Right lobe of liver (tissue), 6 donors: ENCODE measurements at regions not wholly inside any gene's neighbourhood (a gene's known extent, or its start where the extent isn't known, plus 50 kb on each side); places are given as distances from the start of the nearest gene placed in this dataset.

Experiments
- ATAC-seq, 4 donors: fragments of 200-7000 bp; cut with Tn5 transposase; one replicate each; pipeline ENCODE4 v1.9.1; 2020; ENCODE audit warnings: mild to moderate bottlenecking in 4 of 4, moderate library complexity in 4 of 4
- DNase-seq, 3 donors: peaks; one replicate each; pipeline ENCODE4 v3.0.0-alpha.2; 2020
- H3K27ac ChIP-seq, 3 donors: fragments of 200-600 bp; one replicate each; pipeline ENCODE4 v1.8.0; 2022
- H3K27me3 ChIP-seq, 2 donors: fragments of 200-600 bp; one replicate each; pipeline ENCODE4 v1.8.0; 2022
- H3K36me3 ChIP-seq, 4 donors: fragments of 200-600 bp; sonication (generic) in 1 of 4; one replicate each; pipeline versions ENCODE4 v1.5.1 to v1.8.0; 2017 to 2022; ENCODE audit warnings: control low read depth in 1 of 4
- H3K4me1 ChIP-seq, 4 donors: fragments of 200-600 bp; sonication (generic) in 1 of 4; one replicate each; pipeline versions ENCODE4 v1.5.1 to v1.8.0; 2017 to 2022; ENCODE audit warnings: control low read depth in 1 of 4
- H3K4me3 ChIP-seq, 3 donors: fragments of 200-600 bp; one replicate each; pipeline ENCODE4 v1.8.0; 2022
- H3K9me3 ChIP-seq, 4 donors: fragments of 200-600 bp; sonication (generic) in 1 of 4; one replicate each; pipeline versions ENCODE4 v1.5.1 to v1.8.0; 2017 to 2022; ENCODE audit warnings: control low read depth in 1 of 4
- POLR2A ChIP-seq: fragments of 450-650 bp; IDR thresholded peaks from one replicate; pipeline ENCODE4 v1.6.1; 2017; ENCODE audit warnings: antibody characterized with exemption, mild to moderate bottlenecking
- WGBS: methylation state at CpG from one replicate; pipeline ENCODE4 v1.1.6; 2018; ENCODE audit warnings: low coverage, low lambda C conversion rate; ENCODE audit not compliant: insufficient coverage; ENCODE audit errors: missing lambda C conversion rate; 5-methylcytosine and 5-hydroxymethylcytosine counted together
- intact Hi-C, 2 donors: fragments of 100-400 bp; cut with DNase I; formaldehyde crosslinking; loops; one replicate each; pipeline versions ENCODE4 v1.11.2 to v1.14.1; 2022
- TF ChIP-seq, protein P1 (sequence below), 4 donors: fragments of 200-600 bp in 3 of 4; fragments of 450-650 bp in 1 of 4; IDR thresholded peaks; one replicate each; pipeline versions ENCODE4 v1.5.1 to v1.8.0; 2016 to 2022; ENCODE audit warnings: antibody characterized with exemption in 4 of 4, mild to moderate bottlenecking in 2 of 4
- donor health status: DM: no; HTN: yes; CAD: no.
- donor health status: DM: no; HTN: no; CAD: no.
- donor health status: DM: no; HTN: no; CAD: no.
- donor health status: DM: no; HTN: yes; CAD: no.
- donor health status: DM: no; HTN: yes; CAD: no.

- no peak for ATAC-seq
These were observed 446.6 kb downstream of the ANKRD7 start for GRCh38 chr7:118671149-118671548.

GRCh38 chr7:118684796-118685195, 460.3 kb downstream of the ANKRD7 start:
- Histone ChIP-seq H3K27me3 (no peaks in the 10 kb centered on the region), H3K36me3 (no peaks in the 10 kb centered on the region), H3K9me3 (no peaks in the 10 kb centered on the region), H3K4me1 (no peaks in the 10 kb centered on the region), H3K27ac (no peak overlapping the region), H3K4me3 (no peak overlapping the region)
- no peak for TF ChIP-seq POLR2A
- TF ChIP-seq, protein P1, sequence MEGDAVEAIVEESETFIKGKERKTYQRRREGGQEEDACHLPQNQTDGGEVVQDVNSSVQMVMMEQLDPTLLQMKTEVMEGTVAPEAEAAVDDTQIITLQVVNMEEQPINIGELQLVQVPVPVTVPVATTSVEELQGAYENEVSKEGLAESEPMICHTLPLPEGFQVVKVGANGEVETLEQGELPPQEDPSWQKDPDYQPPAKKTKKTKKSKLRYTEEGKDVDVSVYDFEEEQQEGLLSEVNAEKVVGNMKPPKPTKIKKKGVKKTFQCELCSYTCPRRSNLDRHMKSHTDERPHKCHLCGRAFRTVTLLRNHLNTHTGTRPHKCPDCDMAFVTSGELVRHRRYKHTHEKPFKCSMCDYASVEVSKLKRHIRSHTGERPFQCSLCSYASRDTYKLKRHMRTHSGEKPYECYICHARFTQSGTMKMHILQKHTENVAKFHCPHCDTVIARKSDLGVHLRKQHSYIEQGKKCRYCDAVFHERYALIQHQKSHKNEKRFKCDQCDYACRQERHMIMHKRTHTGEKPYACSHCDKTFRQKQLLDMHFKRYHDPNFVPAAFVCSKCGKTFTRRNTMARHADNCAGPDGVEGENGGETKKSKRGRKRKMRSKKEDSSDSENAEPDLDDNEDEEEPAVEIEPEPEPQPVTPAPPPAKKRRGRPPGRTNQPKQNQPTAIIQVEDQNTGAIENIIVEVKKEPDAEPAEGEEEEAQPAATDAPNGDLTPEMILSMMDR (IDR thresholded peaks at IDR 0.05): no peak
- DNase-seq: no peak
- ATAC-seq: no peak
- intact Hi-C loops: no loop called here

More at GRCh38 chr7:118671149-118671548, 446.6 kb downstream of the ANKRD7 start:
- intact Hi-C loops: no loop called here
- no peak for DNase-seq
- no peak for TF ChIP-seq POLR2A
- TF ChIP-seq, protein P1 (IDR thresholded peaks at IDR 0.05): no peak
- H3K27me3 ChIP-seq: no peaks in the 10 kb centered on the region
- no peaks in the 10 kb centered on the region for H3K4me1 ChIP-seq
- no peaks in the 10 kb centered on the region for H3K36me3 ChIP-seq
- H3K4me3 ChIP-seq: no peak overlapping the region
- no peak overlapping the region for H3K27ac ChIP-seq
- no peaks in the 10 kb centered on the region for H3K9me3 ChIP-seq
- 61% methylated on average over 4 of the region's 4 CpGs for WGBS

- 83% methylated on average over 17 of the region's 18 CpGs for WGBS
- intact Hi-C loops: no loop called here
These were observed 464.9 kb downstream of the ANKRD7 start for GRCh38 chr7:118689403-118689802.

GRCh38 chr7:118696879-118697278, 472.4 kb downstream of the ANKRD7 start:
- no peaks in the 10 kb centered on the region for H3K27me3 ChIP-seq
- DNase-seq (no peak), ATAC-seq (no peak)
- TF ChIP-seq, protein P1 (IDR thresholded peaks at IDR 0.05): no peak
- no peak for TF ChIP-seq POLR2A
- H3K27ac ChIP-seq: no peak overlapping the region
- H3K9me3 ChIP-seq: no peaks in the 10 kb centered on the region
- intact Hi-C loops: no loop called here
- no peak overlapping the region for H3K4me3 ChIP-seq
- no peaks in the 10 kb centered on the region for H3K36me3 ChIP-seq
- no peaks in the 10 kb centered on the region for H3K4me1 ChIP-seq
- 62% methylated on average over 2 of the region's 2 CpGs for WGBS

More at GRCh38 chr7:118689403-118689802, 464.9 kb downstream of the ANKRD7 start:
- Histone ChIP-seq H3K27ac (no peak overlapping the region), H3K9me3 (no peaks in the 10 kb centered on the region), H3K36me3 (no peaks in the 10 kb centered on the region), H3K4me1 (no peaks in the 10 kb centered on the region), H3K27me3 (no peaks in the 10 kb centered on the region), H3K4me3 (no peak overlapping the region)
- DNase-seq (no peak), ATAC-seq (no peak)
- TF ChIP-seq, protein P1 (IDR thresholded peaks at IDR 0.05): no peak
- no peak for TF ChIP-seq POLR2A

GRCh38 chr7:118699222-118699621, 474.7 kb downstream of the ANKRD7 start:
- intact Hi-C loops: no loop called here
- Histone ChIP-seq H3K9me3 (no peaks in the 10 kb centered on the region), H3K4me3 (no peak overlapping the region), H3K27me3 (no peaks in the 10 kb centered on the region), H3K36me3 (no peaks in the 10 kb centered on the region), H3K27ac (no peak overlapping the region), H3K4me1 (no peaks in the 10 kb centered on the region)
- WGBS: 32% methylated on average over 3 of the region's 4 CpGs
- ATAC-seq (no peak), DNase-seq (no peak)
- TF ChIP-seq, protein P1 (IDR thresholded peaks at IDR 0.05): no peak
- no peak for TF ChIP-seq POLR2A
